ENCODE measurements at regions not wholly inside any gene's neighbourhood (a gene's known extent, or its start where the extent isn't known, plus 50 kb on each side); places are given as distances from the start of the nearest gene placed in this dataset.

DNA sequence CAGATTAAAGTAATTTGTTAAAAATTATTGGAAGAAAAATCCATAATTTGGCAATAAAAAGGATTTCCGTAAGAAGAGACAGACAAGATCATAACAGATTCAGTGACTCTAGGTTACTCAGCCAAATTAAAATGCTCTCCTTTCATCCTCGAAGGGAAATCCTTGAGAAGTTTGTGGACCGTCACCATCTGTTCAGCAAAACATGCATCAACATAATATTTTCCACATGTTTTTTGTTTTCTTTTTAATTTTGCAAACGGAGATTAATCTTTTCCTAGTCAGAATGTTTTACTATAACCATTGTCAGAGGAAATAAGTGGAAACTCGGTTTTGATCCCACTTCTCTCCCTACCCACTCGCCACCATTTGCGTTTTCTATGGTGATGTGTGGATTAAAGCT is 128.3 kb downstream of the TMCO5A start:
- DNase-seq = no peak
- Histone ChIP-seq H3K4me1 (ENCODE audit: control insufficient read depth in 5 of 5, insufficient read depth in 5 of 5, low read length in 5 of 5) (no peaks in the 10 kb centered on the region), H3K4me3 (no peak overlapping the region), H3K9ac (ENCODE audit: insufficient read depth in 1 of 2, low read length in 2 of 2) (no peak overlapping the region), H3K27ac (ENCODE audit: low read depth in 1 of 2, low read length in 1 of 2) (no peak overlapping the region), H3K36me3 (ENCODE audit: control insufficient read depth in 4 of 4, insufficient read depth in 4 of 4, low read length in 4 of 4) (no peaks in the 10 kb centered on the region), H3K27me3 (ENCODE audit: control insufficient read depth in 3 of 3, insufficient read depth in 3 of 3, low read length in 2 of 3) (no peaks in the 10 kb centered on the region), H3K9me3 (ENCODE audit: control insufficient read depth in 4 of 4, insufficient read depth in 3 of 4, low read length in 3 of 4) (no peaks in the 10 kb centered on the region)
- 88 to 93% methylated on average over 7 of the region's 7 CpGs for WGBS, 2 donors
- TF ChIP-seq CTCF (IDR thresholded peaks at IDR 0.05; ENCODE audit: control extremely low read depth, extremely low read depth) = no peak
- ATAC-seq (ENCODE audit: insufficient read depth, low FRiP score) = no peak

GRCh38 chr15:38065721-38066345 is 131.4 kb downstream of the TMCO5A start:
- H3K4me3 ChIP-seq = no peak overlapping the region
- H3K4me1 ChIP-seq (ENCODE audit: control insufficient read depth in 5 of 5, insufficient read depth in 5 of 5, low read length in 5 of 5) = peaks cover 2 to 20% (median 13%) of the 10 kb centered on the region in 5 donors
- no peak for TF ChIP-seq CTCF (IDR thresholded peaks at IDR 0.05; ENCODE audit: control extremely low read depth, extremely low read depth)
- ATAC-seq (ENCODE audit: insufficient read depth, low FRiP score) (no peak), DNase-seq (no peak)
- H3K9me3 ChIP-seq (ENCODE audit: control insufficient read depth in 4 of 4, insufficient read depth in 3 of 4, low read length in 3 of 4) = no peaks in the 10 kb centered on the region
- H3K36me3 ChIP-seq (ENCODE audit: control insufficient read depth in 4 of 4, insufficient read depth in 4 of 4, low read length in 4 of 4) = no peaks in the 10 kb centered on the region
- WGBS, 2 donors = 63 to 73% methylated on average over 5 of the region's 5 CpGs
- no peak overlapping the region for H3K27ac ChIP-seq (ENCODE audit: low read depth in 1 of 2, low read length in 1 of 2)
- no peak overlapping the region for H3K9ac ChIP-seq (ENCODE audit: insufficient read depth in 1 of 2, low read length in 2 of 2)
- H3K27me3 ChIP-seq (ENCODE audit: control insufficient read depth in 3 of 3, insufficient read depth in 3 of 3, low read length in 2 of 3) = no peaks in the 10 kb centered on the region

GRCh38 chr15:38066612-38067011 is 132.2 kb downstream of the TMCO5A start:
- Histone ChIP-seq H3K4me1 (ENCODE audit: control insufficient read depth in 5 of 5, insufficient read depth in 5 of 5, low read length in 5 of 5) (peaks cover 3 to 23% (median 15%) of the 10 kb centered on the region in 5 donors), H3K36me3 (ENCODE audit: control insufficient read depth in 4 of 4, insufficient read depth in 4 of 4, low read length in 4 of 4) (no peaks in the 10 kb centered on the region), H3K27me3 (ENCODE audit: control insufficient read depth in 3 of 3, insufficient read depth in 3 of 3, low read length in 2 of 3) (no peaks in the 10 kb centered on the region), H3K9me3 (ENCODE audit: control insufficient read depth in 4 of 4, insufficient read depth in 3 of 4, low read length in 3 of 4) (no peaks in the 10 kb centered on the region), H3K9ac (ENCODE audit: insufficient read depth in 1 of 2, low read length in 2 of 2) (no peak overlapping the region), H3K27ac (ENCODE audit: low read depth in 1 of 2, low read length in 1 of 2) (no peak overlapping the region), H3K4me3 (no peak overlapping the region)
- DNase-seq (no peak), ATAC-seq (ENCODE audit: insufficient read depth, low FRiP score) (no peak)
- WGBS, 2 donors = 86 to 90% methylated on average over 3 of the region's 3 CpGs
- TF ChIP-seq CTCF (IDR thresholded peaks at IDR 0.05; ENCODE audit: control extremely low read depth, extremely low read depth) = no peak

Measured in lung (tissue), 11 donors.